Keratinocyte (primary cell): ENCODE measurements at regions not wholly inside any gene's neighbourhood (a gene's known extent, or its start where the extent isn't known, plus 50 kb on each side); places are given as distances from the start of the nearest gene placed in this dataset.

ENCODE experiments used
- DNase-seq: peaks from one replicate; pipeline ENCODE4 v3.0.0-alpha.2; 2011; ENCODE audit warnings: low read depth, missing footprints, low spot score
- FAIRE-seq: peaks from 2 replicates; lab custom pipeline; 2011; peaks lifted over from hg19 to GRCh38; lab: Jason Lieb, UNC
- H2AFZ ChIP-seq: 2 replicates; pipeline ENCODE4 v1.6.0; 2012; ENCODE audit warnings: low read length, control low read depth, inconsistent platforms; ENCODE audit not compliant: control insufficient read depth
- H3K27ac ChIP-seq: 2 replicates; pipeline ENCODE4 v1.5.1; 2011; ENCODE audit warnings: low read length; ENCODE audit not compliant: control insufficient read depth, insufficient read depth
- H3K27me3 ChIP-seq: 3 replicates; pipeline ENCODE4 v1.6.0; 2011; ENCODE audit warnings: low read length; ENCODE audit not compliant: control insufficient read depth, insufficient read depth; ENCODE audit errors: extremely low read depth
- H3K36me3 ChIP-seq, 2 experiments: 2 replicates in 1 of 2; 3 replicates in 1 of 2; pipeline ENCODE4 v1.5.1; 2011; ENCODE audit warnings: low read length in 2 of 2, mild to moderate bottlenecking in 1 of 2; ENCODE audit not compliant: control insufficient read depth in 2 of 2, insufficient read depth in 2 of 2; ENCODE audit errors: extremely low read depth in 1 of 2
- H3K4me1 ChIP-seq: 3 replicates; pipeline ENCODE4 v1.5.1; 2011; ENCODE audit warnings: low read length; ENCODE audit not compliant: control insufficient read depth, insufficient read depth; ENCODE audit errors: extremely low read depth
- H3K4me2 ChIP-seq: 3 replicates; pipeline ENCODE4 v1.6.0; 2011; ENCODE audit warnings: low read depth, low read length; ENCODE audit not compliant: control insufficient read depth, insufficient read depth; ENCODE audit errors: extremely low read depth
- H3K4me3 ChIP-seq, 3 experiments: fragments of 200-600 bp in 1 of 3; sonication (generic) in 1 of 3; 2 replicates in 2 of 3; 3 replicates in 1 of 3; pipeline ENCODE4 v1.5.1; 2011 to 2016; ENCODE audit warnings: low read length in 3 of 3, mild to moderate bottlenecking in 3 of 3, control low read depth in 2 of 3, inconsistent platforms in 1 of 3, low read depth in 1 of 3, mixed read lengths in 1 of 3, mixed run types in 1 of 3, moderate library complexity in 1 of 3; ENCODE audit not compliant: control insufficient read depth in 2 of 3, insufficient read depth in 2 of 3; ENCODE audit errors: extremely low read depth in 1 of 3
- H3K79me2 ChIP-seq: 2 replicates; pipeline ENCODE4 v1.6.0; 2012; ENCODE audit warnings: low read length; ENCODE audit not compliant: control insufficient read depth, insufficient read depth
- H3K9ac ChIP-seq: 3 replicates; pipeline ENCODE4 v1.6.0; 2011; ENCODE audit warnings: low read length; ENCODE audit not compliant: control insufficient read depth, insufficient read depth; ENCODE audit errors: extremely low read depth
- H3K9me1 ChIP-seq: 3 replicates; pipeline ENCODE4 v1.6.0; 2011; ENCODE audit warnings: low read length; ENCODE audit not compliant: control insufficient read depth, insufficient read depth; ENCODE audit errors: extremely low read depth
- H3K9me3 ChIP-seq: 2 replicates; pipeline ENCODE4 v1.5.1; 2012; ENCODE audit warnings: low read depth, low read length; ENCODE audit not compliant: control insufficient read depth
- H4K20me1 ChIP-seq: 3 replicates; pipeline ENCODE4 v1.6.0; 2011; ENCODE audit warnings: low read length; ENCODE audit not compliant: control insufficient read depth, insufficient read depth; ENCODE audit errors: extremely low read depth
- EZH2 ChIP-seq: IDR thresholded peaks from one replicate; pipeline ENCODE4 v1.6.1; 2012; ENCODE audit warnings: inconsistent platforms, mild to moderate bottlenecking, low read length, moderate library complexity
- dilution Hi-C: fragments of 300-500 bp; cut with MboI; formaldehyde crosslinking; loops from one replicate; pipeline ENCODE4 v1.7.0; 2020; ENCODE audit warnings: low sequenced_read_pairs; ENCODE audit not compliant: extremely low pct_ligation_motif_present
- TF ChIP-seq, protein P1 (sequence below), 3 experiments: IDR thresholded peaks in 1 of 3; conservative IDR thresholded peaks in 1 of 3; optimal IDR thresholded peaks in 1 of 3; 2 replicates in 2 of 3; 3 replicates in 1 of 3; pipeline versions ENCODE3 to v1.5.1; 2011; ENCODE audit warnings: low read length in 3 of 3, mild to moderate bottlenecking in 3 of 3, moderate library complexity in 2 of 3, control low read depth in 1 of 3, inconsistent platforms in 1 of 3; ENCODE audit not compliant: insufficient read depth in 2 of 3; ENCODE audit errors: extremely low read depth in 1 of 3

DNA sequence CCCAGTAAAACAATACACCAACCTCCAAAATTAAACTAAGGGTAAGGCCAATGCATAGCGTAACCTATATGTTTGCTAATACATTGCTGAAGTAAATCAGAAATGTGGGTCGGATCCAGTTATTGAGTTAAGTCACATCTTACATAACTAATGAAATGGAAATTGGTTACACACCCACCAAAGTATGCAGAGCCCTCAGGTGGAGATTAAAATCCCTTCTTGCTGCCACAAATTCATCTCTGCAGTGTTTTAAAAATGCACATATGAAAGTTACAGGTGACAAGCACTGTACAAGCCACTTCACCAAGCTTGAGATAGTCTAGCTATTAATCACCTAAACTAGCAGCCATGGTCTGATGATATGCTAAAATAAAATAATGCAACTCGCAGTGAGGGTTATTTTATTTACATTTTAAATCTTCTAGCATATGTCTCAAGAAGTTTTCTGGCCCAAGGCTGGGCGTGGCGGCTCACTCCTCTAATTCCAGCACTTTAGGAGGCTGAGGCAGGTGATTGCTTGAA is 130.6 kb downstream of the AQP9 start:
- Histone ChIP-seq H3K36me3 (no peaks in the 10 kb centered on the region), H3K4me2 (peak overlapping the region; percentile 13), H3K27ac (peak overlapping the region; percentile 33), H4K20me1 (no peaks in the 10 kb centered on the region), H3K27me3 (no peaks in the 10 kb centered on the region), H3K4me1 (peaks cover 27% of the 10 kb centered on the region), H3K4me3 (no peak overlapping the region), H2AFZ (no peak overlapping the region), H3K79me2 (no peaks in the 10 kb centered on the region), H3K9me1 (no peaks in the 10 kb centered on the region), H3K9me3 (peaks cover 5% of the 10 kb centered on the region), H3K9ac (no peak overlapping the region)
- FAIRE-seq, result peak; percentile 53
- no peak for TF ChIP-seq EZH2
- TF ChIP-seq, protein P1, sequence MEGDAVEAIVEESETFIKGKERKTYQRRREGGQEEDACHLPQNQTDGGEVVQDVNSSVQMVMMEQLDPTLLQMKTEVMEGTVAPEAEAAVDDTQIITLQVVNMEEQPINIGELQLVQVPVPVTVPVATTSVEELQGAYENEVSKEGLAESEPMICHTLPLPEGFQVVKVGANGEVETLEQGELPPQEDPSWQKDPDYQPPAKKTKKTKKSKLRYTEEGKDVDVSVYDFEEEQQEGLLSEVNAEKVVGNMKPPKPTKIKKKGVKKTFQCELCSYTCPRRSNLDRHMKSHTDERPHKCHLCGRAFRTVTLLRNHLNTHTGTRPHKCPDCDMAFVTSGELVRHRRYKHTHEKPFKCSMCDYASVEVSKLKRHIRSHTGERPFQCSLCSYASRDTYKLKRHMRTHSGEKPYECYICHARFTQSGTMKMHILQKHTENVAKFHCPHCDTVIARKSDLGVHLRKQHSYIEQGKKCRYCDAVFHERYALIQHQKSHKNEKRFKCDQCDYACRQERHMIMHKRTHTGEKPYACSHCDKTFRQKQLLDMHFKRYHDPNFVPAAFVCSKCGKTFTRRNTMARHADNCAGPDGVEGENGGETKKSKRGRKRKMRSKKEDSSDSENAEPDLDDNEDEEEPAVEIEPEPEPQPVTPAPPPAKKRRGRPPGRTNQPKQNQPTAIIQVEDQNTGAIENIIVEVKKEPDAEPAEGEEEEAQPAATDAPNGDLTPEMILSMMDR (optimal IDR thresholded peaks at IDR 0.05 in 1 of 3, IDR thresholded peaks at IDR 0.05 in 1 of 3, conservative IDR thresholded peaks at IDR 0.05 in 1 of 3; ENCODE audit: extremely low read depth in 1 of 3, insufficient read depth in 2 of 3, low read length in 3 of 3), result no peak
- no peak for DNase-seq
- dilution Hi-C loops, result no loop called here

DNA sequence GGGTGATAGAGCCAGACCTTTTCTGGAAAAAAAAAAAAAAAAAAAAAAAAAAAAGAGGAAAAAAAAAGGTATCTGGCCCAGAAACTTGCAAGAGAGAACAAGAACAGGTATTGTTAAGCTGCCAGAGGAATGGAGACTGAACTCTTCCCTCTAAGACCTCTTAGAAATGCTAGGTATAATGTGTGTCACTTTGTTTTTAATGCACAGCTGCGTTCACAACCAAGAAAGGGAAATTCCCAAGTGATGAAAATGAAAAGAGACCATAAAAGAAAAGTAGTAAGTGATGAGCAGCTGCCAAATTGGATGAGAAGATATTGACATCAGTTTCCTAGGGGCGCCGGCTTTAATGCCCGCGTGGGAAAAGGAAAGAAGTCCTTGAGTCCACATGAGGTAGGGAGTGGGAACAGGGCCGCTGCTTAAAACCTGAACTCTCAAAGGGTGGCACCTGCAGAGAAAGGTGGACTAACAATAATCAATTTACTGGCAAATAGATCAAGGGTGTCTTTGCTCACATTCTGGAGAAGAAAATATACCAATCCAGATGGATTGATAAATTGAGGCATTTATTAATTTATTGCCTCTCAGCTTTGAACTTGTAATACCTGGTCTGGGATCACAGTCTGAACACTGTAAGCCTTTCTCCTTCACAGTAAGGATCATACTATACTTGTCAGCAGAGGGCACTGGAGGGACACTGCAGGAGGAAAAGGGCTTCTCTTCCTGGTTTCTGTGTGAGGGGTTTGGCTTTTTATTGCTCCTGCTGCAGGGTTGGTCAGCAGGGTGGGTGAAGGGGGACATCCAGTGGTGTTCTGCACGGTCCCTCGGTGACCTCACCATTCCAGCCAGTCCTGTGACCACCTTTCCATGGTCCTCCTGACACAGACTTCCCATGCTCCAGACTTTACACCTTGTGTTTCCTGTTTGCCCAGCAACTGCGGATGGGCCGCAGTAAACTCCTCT is 131.6 kb downstream of the AQP9 start:
- H3K9ac ChIP-seq, result peak overlapping the region; percentile 7
- no peaks in the 10 kb centered on the region for H3K27me3 ChIP-seq
- H4K20me1 ChIP-seq, result no peaks in the 10 kb centered on the region
- DNase-seq, result peak; percentile 41
- H3K4me2 ChIP-seq, result no peak overlapping the region
- H2AFZ ChIP-seq, result peak overlapping the region; percentile 35
- H3K9me3 ChIP-seq, result peaks cover 5% of the 10 kb centered on the region
- H3K4me1 ChIP-seq, result peaks cover 27% of the 10 kb centered on the region
- peak; percentile 73 for FAIRE-seq
- no peaks in the 10 kb centered on the region for H3K79me2 ChIP-seq
- H3K4me3 ChIP-seq, result no peak overlapping the region
- dilution Hi-C loops, result no loop called here
- H3K36me3 ChIP-seq, result no peaks in the 10 kb centered on the region
- peak overlapping the region; percentile 33 for H3K27ac ChIP-seq
- no peak for TF ChIP-seq EZH2
- TF ChIP-seq, protein P1 (optimal IDR thresholded peaks at IDR 0.05 in 1 of 3, IDR thresholded peaks at IDR 0.05 in 1 of 3, conservative IDR thresholded peaks at IDR 0.05 in 1 of 3; ENCODE audit: extremely low read depth in 1 of 3, insufficient read depth in 2 of 3, low read length in 3 of 3), result peak; percentile 71 to 85 (median 83)
- H3K9me1 ChIP-seq, result no peaks in the 10 kb centered on the region
